Esophagus muscularis mucosa (tissue), 4 donors: ENCODE measurements at regions not wholly inside any gene's neighbourhood (a gene's known extent, or its start where the extent isn't known, plus 50 kb on each side); places are given as distances from the start of the nearest gene placed in this dataset.

Source experiments
- DNase-seq: peaks from one replicate; pipeline ENCODE4 v3.0.0-alpha.2; 2017; ENCODE audit errors: extremely low spot score
- H3K27ac ChIP-seq, 4 donors: fragments of 200-600 bp; sonication (generic); replicated peaks in 1 of 4; 1 replicate in 3 of 4; 2 replicates in 1 of 4; pipeline ENCODE4 v1.5.1; 2016 to 2019; ENCODE audit warnings: mild to moderate bottlenecking in 1 of 4
- H3K27me3 ChIP-seq, 4 donors: fragments of 200-600 bp; sonication (generic); one replicate each; pipeline versions ENCODE4 v1.5.1 to v1.6.0; 2016 to 2019
- H3K36me3 ChIP-seq, 4 donors: fragments of 200-600 bp; sonication (generic); one replicate each; pipeline ENCODE4 v1.5.1; 2016 to 2019
- H3K4me1 ChIP-seq, 4 donors: fragments of 200-600 bp; sonication (generic); one replicate each; pipeline ENCODE4 v1.5.1; 2016 to 2019
- H3K4me3 ChIP-seq, 4 donors: fragments of 200-600 bp; sonication (generic); 1 replicate in 2 of 4; 2 replicates in 2 of 4; pipeline ENCODE4 v1.5.1; 2016 to 2019; ENCODE audit warnings: mild to moderate bottlenecking in 4 of 4, moderate library complexity in 1 of 4
- H3K9me3 ChIP-seq, 4 donors: fragments of 200-600 bp; sonication (generic); 1 replicate in 3 of 4; 2 replicates in 1 of 4; pipeline ENCODE4 v1.5.1; 2016 to 2019
- EP300 ChIP-seq: sonication (generic); formaldehyde crosslinking; IDR thresholded peaks from one replicate; pipeline ENCODE4 v1.6.1; 2017; ENCODE audit warnings: antibody characterized with exemption
- POLR2A ChIP-seq: fragments of 450-650 bp; IDR thresholded peaks from one replicate; pipeline ENCODE4 v1.6.1; 2017; ENCODE audit warnings: antibody characterized with exemption, moderate library complexity, mild to moderate bottlenecking, low read depth
- POLR2AphosphoS5 ChIP-seq, 2 donors: sonication (generic); formaldehyde crosslinking; IDR thresholded peaks; one replicate each; pipeline ENCODE4 v1.6.1; 2017; ENCODE audit warnings: antibody characterized with exemption in 2 of 2
- WGBS: methylation state at CpG from one replicate; pipeline ENCODE4 v1.1.5; 2018; 5-methylcytosine and 5-hydroxymethylcytosine counted together
- intact Hi-C: fragments of 100-400 bp; cut with DNase I; formaldehyde crosslinking; loops from one replicate; pipeline ENCODE4 v1.15.1; 2023
- TF ChIP-seq, protein P1 (sequence below), 3 experiments: fragments of 200-600 bp in 2 of 3; fragments of 450-650 bp in 1 of 3; sonication (generic) in 2 of 3; IDR thresholded peaks; one replicate each; pipeline ENCODE4 v1.5.1; 2017 to 2019; ENCODE audit warnings: antibody characterized with exemption in 3 of 3, mild to moderate bottlenecking in 2 of 3, moderate library complexity in 1 of 3

DNA sequence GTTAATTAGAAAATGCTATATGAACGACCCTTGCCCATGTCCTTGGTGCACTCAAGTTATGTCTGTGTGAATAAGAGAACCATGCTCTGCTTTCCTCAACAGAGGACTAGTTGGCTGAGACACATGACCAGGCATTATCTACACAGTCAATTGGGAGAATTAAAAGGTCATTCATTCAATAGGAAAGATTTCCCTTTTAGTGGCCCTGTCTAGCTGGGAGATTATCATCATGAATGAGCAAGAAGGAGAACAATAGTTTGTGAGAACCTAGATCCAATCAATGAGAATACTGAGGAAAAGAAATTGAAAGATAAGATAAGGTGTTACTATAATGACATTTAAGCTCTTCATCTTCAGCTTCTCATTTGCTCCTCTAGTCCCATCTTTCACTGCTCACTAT lies 1033.4 kb upstream of the LCORL start:
- intact Hi-C loops: no loop called here
- no peaks in the 10 kb centered on the region for H3K36me3 ChIP-seq
- H3K9me3 ChIP-seq: no peaks in the 10 kb centered on the region
- H3K4me1 ChIP-seq: no peaks in the 10 kb centered on the region
- no peaks in the 10 kb centered on the region for H3K27me3 ChIP-seq
- H3K27ac ChIP-seq: no peak overlapping the region
- TF ChIP-seq POLR2A (no peak), POLR2AphosphoS5 (IDR thresholded peaks at IDR 0.05) (no peak), EP300 (no peak)
- TF ChIP-seq, protein P1, sequence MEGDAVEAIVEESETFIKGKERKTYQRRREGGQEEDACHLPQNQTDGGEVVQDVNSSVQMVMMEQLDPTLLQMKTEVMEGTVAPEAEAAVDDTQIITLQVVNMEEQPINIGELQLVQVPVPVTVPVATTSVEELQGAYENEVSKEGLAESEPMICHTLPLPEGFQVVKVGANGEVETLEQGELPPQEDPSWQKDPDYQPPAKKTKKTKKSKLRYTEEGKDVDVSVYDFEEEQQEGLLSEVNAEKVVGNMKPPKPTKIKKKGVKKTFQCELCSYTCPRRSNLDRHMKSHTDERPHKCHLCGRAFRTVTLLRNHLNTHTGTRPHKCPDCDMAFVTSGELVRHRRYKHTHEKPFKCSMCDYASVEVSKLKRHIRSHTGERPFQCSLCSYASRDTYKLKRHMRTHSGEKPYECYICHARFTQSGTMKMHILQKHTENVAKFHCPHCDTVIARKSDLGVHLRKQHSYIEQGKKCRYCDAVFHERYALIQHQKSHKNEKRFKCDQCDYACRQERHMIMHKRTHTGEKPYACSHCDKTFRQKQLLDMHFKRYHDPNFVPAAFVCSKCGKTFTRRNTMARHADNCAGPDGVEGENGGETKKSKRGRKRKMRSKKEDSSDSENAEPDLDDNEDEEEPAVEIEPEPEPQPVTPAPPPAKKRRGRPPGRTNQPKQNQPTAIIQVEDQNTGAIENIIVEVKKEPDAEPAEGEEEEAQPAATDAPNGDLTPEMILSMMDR (IDR thresholded peaks at IDR 0.05): no peak
- 81% methylated on average over 1 of the region's 1 CpG for WGBS
- no peak overlapping the region for H3K4me3 ChIP-seq
- no peak for DNase-seq

GRCh38 chr4:19051831-19052230 lies 1030.3 kb upstream of the LCORL start:
- Histone ChIP-seq H3K36me3 (no peaks in the 10 kb centered on the region), H3K4me3 (no peak overlapping the region), H3K27me3 (no peaks in the 10 kb centered on the region), H3K27ac (no peak overlapping the region), H3K9me3 (no peaks in the 10 kb centered on the region), H3K4me1 (no peaks in the 10 kb centered on the region)
- no peak for DNase-seq
- intact Hi-C loops: no loop called here
- TF ChIP-seq EP300: no peak
- no peak for TF ChIP-seq POLR2A
- TF ChIP-seq, protein P1 (IDR thresholded peaks at IDR 0.05): no peak
- no peak for TF ChIP-seq POLR2AphosphoS5 (IDR thresholded peaks at IDR 0.05)
- WGBS: 50% methylated on average over 5 of the region's 5 CpGs

DNA sequence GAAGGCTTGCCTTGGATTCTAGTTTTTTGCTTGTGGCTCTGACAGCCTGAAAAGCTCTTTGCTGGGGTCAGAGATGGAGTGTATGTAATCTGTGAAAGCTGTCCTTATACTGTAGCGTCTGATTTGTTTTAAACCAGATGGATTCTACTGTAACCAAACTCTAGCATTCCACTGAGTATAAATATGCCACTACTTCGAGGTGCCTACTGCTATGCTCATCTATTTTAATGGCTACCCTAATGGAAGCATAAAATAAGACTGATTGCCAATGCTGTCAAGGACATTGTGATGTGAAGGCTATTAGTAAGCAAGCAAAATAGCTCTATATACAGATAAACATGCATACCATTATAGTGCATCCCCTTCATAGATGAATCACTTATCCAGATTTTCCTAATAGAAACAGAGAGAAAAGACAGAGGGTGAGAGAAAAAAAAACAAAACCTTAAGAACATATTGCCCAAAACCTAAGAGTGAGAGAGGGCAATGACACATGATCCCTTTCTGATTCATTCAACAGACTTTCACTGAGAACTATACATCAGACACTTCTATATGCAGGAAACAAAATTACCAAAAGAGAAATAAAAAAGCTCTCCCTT lies 1025.8 kb upstream of the LCORL start:
- intact Hi-C loops: no loop called here
- Histone ChIP-seq H3K27ac (no peak overlapping the region), H3K36me3 (no peaks in the 10 kb centered on the region), H3K9me3 (no peaks in the 10 kb centered on the region), H3K4me3 (no peak overlapping the region), H3K4me1 (no peaks in the 10 kb centered on the region), H3K27me3 (no peaks in the 10 kb centered on the region)
- TF ChIP-seq POLR2A (no peak), POLR2AphosphoS5 (IDR thresholded peaks at IDR 0.05) (no peak), EP300 (no peak)
- TF ChIP-seq, protein P1 (IDR thresholded peaks at IDR 0.05): no peak
- no peak for DNase-seq
- WGBS: 60% methylated on average over 2 of the region's 2 CpGs

DNA sequence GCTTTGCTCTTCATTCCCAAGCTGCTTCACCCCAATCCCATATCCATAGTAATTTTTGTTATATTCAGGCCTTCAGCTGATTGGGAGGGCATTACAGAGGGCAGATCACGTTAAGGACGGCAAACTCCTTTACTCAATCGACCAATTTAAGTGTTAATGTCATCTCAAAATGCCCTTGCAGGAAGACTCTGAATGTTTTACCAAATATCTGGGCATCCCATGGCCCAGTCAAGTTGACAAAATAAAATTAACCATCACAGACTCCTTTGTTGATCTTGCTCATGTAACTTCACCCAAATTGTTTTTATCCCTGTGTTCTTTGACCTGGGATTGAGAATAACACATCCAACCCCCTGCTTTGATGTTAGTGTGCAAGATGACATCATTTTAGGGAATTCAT lies 1018.3 kb upstream of the LCORL start:
- H3K9me3 ChIP-seq: no peaks in the 10 kb centered on the region
- intact Hi-C loops: no loop called here
- no peaks in the 10 kb centered on the region for H3K27me3 ChIP-seq
- no peak for DNase-seq
- TF ChIP-seq, protein P1 (IDR thresholded peaks at IDR 0.05): no peak
- TF ChIP-seq EP300 (no peak), POLR2A (no peak), POLR2AphosphoS5 (IDR thresholded peaks at IDR 0.05) (no peak)
- H3K4me3 ChIP-seq: no peak overlapping the region
- H3K4me1 ChIP-seq: no peaks in the 10 kb centered on the region
- WGBS: 90% methylated on average over 3 of the region's 3 CpGs
- no peak overlapping the region for H3K27ac ChIP-seq
- H3K36me3 ChIP-seq: no peaks in the 10 kb centered on the region

DNA sequence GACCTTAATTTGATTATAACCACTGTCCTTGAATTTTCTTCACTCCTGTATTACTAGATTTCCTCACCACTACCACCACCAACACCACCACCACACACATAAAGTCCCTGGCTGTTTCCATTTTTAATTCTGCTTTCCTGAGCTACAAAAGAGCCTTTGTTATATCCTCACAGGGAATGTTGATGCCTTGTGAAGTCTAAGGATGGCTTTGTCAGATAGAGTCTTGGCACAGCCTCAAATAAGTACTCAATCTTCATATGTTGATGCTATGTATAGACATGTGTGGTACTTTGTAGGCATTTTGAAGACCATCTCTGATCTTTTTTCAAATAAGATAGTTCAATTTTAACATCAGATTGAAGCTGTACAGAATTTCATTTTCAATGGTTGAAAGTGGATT lies 1016.7 kb upstream of the LCORL start:
- no peaks in the 10 kb centered on the region for H3K27me3 ChIP-seq
- no peaks in the 10 kb centered on the region for H3K9me3 ChIP-seq
- no peak overlapping the region for H3K4me3 ChIP-seq
- no peaks in the 10 kb centered on the region for H3K36me3 ChIP-seq
- TF ChIP-seq, protein P1 (IDR thresholded peaks at IDR 0.05): no peak
- TF ChIP-seq EP300: no peak
- TF ChIP-seq POLR2AphosphoS5 (IDR thresholded peaks at IDR 0.05): no peak
- no peak for TF ChIP-seq POLR2A
- intact Hi-C loops: no loop called here
- H3K27ac ChIP-seq: no peak overlapping the region
- no peak for DNase-seq
- H3K4me1 ChIP-seq: no peaks in the 10 kb centered on the region
